ENCODE measurements at regions not wholly inside any gene's neighbourhood (a gene's known extent, or its start where the extent isn't known, plus 50 kb on each side); places are given as distances from the start of the nearest gene placed in this dataset.
"Not testable (repeated sequence)": the region's sequence is repeated elsewhere in the genome, so short reads cannot be mapped to it uniquely, and the experiment has no call there.

- no peak for DNase-seq (ENCODE audit: low read depth)
Measured at GRCh38 chr2:236997069-236997715, 88.5 kb upstream of the COPS8 start.

- DNase-seq (ENCODE audit: low read depth): no peak
Measured at GRCh38 chr2:236998236-236998635, 87.5 kb upstream of the COPS8 start.

GRCh38 chr2:236998758-236999157 lies 86.9 kb upstream of the COPS8 start:
- DNase-seq (ENCODE audit: low read depth): no peak

GRCh38 chr2:237000481-237000880 lies 85.2 kb upstream of the COPS8 start:
- no peak for DNase-seq (ENCODE audit: low read depth)

- DNase-seq (ENCODE audit: low read depth): not testable (repeated sequence)
Measured at GRCh38 chr2:237005341-237005740, 80.3 kb upstream of the COPS8 start.

GRCh38 chr2:237011206-237011795 lies 74.4 kb upstream of the COPS8 start:
- DNase-seq (ENCODE audit: low read depth): no peak

GRCh38 chr2:237012004-237012403 lies 73.7 kb upstream of the COPS8 start:
- DNase-seq (ENCODE audit: low read depth): no peak

GRCh38 chr2:237012577-237013267 lies 73.0 kb upstream of the COPS8 start:
- DNase-seq (ENCODE audit: low read depth): no peak

GRCh38 chr2:237016121-237016915 lies 69.4 kb upstream of the COPS8 start:
- no peak for DNase-seq (ENCODE audit: low read depth)

GRCh38 chr2:237020090-237020489 lies 65.6 kb upstream of the COPS8 start:
- DNase-seq (ENCODE audit: low read depth): no peak

- DNase-seq (ENCODE audit: low read depth): no peak
Measured at GRCh38 chr2:237022533-237022932, 63.2 kb upstream of the COPS8 start.

GRCh38 chr2:237024255-237024654 lies 61.4 kb upstream of the COPS8 start:
- no peak for DNase-seq (ENCODE audit: low read depth)

- no peak for DNase-seq (ENCODE audit: low read depth)
Measured at GRCh38 chr2:237025090-237025865, 60.4 kb upstream of the COPS8 start.

- peak; percentile 6 for DNase-seq (ENCODE audit: low read depth)
Measured at GRCh38 chr2:237026981-237027711, 58.5 kb upstream of the COPS8 start.

- no peak for DNase-seq (ENCODE audit: low read depth)
Measured at GRCh38 chr2:237027712-237028029, 58.0 kb upstream of the COPS8 start.

- DNase-seq (ENCODE audit: low read depth): no peak
Measured at GRCh38 chr2:237030382-237030781, 55.3 kb upstream of the COPS8 start.

GRCh38 chr2:237033536-237034060 lies 52.1 kb upstream of the COPS8 start:
- DNase-seq (ENCODE audit: low read depth): no peak

GRCh38 chr2:237035781-237036475 lies 49.8 kb upstream of the COPS8 start:
- no peak for DNase-seq (ENCODE audit: low read depth)
